ENCODE measurements at regions not wholly inside any gene's neighbourhood (a gene's known extent, or its start where the extent isn't known, plus 50 kb on each side); places are given as distances from the start of the nearest gene placed in this dataset.

GRCh38 chr1:91621907-91622306 is 121.3 kb downstream of the CDC7 start:
- TF ChIP-seq, protein P1, sequence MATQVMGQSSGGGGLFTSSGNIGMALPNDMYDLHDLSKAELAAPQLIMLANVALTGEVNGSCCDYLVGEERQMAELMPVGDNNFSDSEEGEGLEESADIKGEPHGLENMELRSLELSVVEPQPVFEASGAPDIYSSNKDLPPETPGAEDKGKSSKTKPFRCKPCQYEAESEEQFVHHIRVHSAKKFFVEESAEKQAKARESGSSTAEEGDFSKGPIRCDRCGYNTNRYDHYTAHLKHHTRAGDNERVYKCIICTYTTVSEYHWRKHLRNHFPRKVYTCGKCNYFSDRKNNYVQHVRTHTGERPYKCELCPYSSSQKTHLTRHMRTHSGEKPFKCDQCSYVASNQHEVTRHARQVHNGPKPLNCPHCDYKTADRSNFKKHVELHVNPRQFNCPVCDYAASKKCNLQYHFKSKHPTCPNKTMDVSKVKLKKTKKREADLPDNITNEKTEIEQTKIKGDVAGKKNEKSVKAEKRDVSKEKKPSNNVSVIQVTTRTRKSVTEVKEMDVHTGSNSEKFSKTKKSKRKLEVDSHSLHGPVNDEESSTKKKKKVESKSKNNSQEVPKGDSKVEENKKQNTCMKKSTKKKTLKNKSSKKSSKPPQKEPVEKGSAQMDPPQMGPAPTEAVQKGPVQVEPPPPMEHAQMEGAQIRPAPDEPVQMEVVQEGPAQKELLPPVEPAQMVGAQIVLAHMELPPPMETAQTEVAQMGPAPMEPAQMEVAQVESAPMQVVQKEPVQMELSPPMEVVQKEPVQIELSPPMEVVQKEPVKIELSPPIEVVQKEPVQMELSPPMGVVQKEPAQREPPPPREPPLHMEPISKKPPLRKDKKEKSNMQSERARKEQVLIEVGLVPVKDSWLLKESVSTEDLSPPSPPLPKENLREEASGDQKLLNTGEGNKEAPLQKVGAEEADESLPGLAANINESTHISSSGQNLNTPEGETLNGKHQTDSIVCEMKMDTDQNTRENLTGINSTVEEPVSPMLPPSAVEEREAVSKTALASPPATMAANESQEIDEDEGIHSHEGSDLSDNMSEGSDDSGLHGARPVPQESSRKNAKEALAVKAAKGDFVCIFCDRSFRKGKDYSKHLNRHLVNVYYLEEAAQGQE (IDR thresholded peaks at IDR 0.05; ENCODE audit: low read depth) = no peak
- no peak for TF ChIP-seq USF1 (IDR thresholded peaks at IDR 0.05)

GRCh38 chr1:91622616-91623015 is 122.0 kb downstream of the CDC7 start:
- TF ChIP-seq CREB1 (IDR thresholded peaks at IDR 0.05; ENCODE audit: low read depth) (no peak), EP300 (IDR thresholded peaks at IDR 0.05; ENCODE audit: borderline replicate concordance) (no peak), EGR1 (IDR thresholded peaks at IDR 0.05) (no peak), YY1 (IDR thresholded peaks at IDR 0.05; ENCODE audit: low read depth) (no peak), CEBPB (IDR thresholded peaks at IDR 0.05) (no peak), TEAD4 (IDR thresholded peaks at IDR 0.05) (no peak), TCF12 (IDR thresholded peaks at IDR 0.05; ENCODE audit: low read depth) (no peak), ZBTB7A (IDR thresholded peaks at IDR 0.05; ENCODE audit: low read depth) (no peak), USF1 (IDR thresholded peaks at IDR 0.05) (no peak), RAD21 (IDR thresholded peaks at IDR 0.05; ENCODE audit: low read depth) (no peak), FOXM1 (IDR thresholded peaks at IDR 0.05; ENCODE audit: borderline replicate concordance, low read depth) (no peak), TAF1 (IDR thresholded peaks at IDR 0.05; ENCODE audit: low read depth) (no peak), NFIC (IDR thresholded peaks at IDR 0.05) (no peak)
- TF ChIP-seq, protein P1 (IDR thresholded peaks at IDR 0.05; ENCODE audit: low read depth) = no peak

DNA sequence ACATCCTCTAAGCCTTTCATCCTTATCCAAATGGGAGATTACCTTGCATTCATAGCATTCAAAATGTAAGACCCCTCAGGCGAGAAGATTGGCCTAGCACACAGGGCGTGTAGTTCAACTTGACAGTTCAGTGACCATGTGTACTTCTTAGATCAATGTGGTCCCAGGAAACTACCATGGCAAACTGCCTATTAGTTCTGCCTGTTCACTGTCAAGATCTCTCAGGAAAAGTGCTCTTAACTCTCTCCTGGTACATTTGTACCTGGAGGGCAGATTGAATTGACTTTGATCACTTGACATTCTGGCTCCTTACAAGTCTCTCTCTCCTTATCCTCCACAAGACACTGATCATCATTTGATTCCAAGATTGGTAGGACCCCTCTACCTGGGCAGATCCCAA is 122.4 kb downstream of the CDC7 start:
- TF ChIP-seq, protein P1 (IDR thresholded peaks at IDR 0.05; ENCODE audit: low read depth) = no peak
- TF ChIP-seq TEAD4 (IDR thresholded peaks at IDR 0.05) (no peak), RAD21 (IDR thresholded peaks at IDR 0.05; ENCODE audit: low read depth) (no peak)

GRCh38 chr1:91624331-91624730 is 123.7 kb downstream of the CDC7 start:
- TF ChIP-seq EGR1 (IDR thresholded peaks at IDR 0.05) = no peak
- TF ChIP-seq, protein P1 (IDR thresholded peaks at IDR 0.05; ENCODE audit: low read depth) = no peak
- TF ChIP-seq RAD21 (IDR thresholded peaks at IDR 0.05; ENCODE audit: low read depth) = no peak
- no peak for TF ChIP-seq FOXM1 (IDR thresholded peaks at IDR 0.05; ENCODE audit: borderline replicate concordance, low read depth)
- no peak for TF ChIP-seq USF1 (IDR thresholded peaks at IDR 0.05)
- no peak for TF ChIP-seq TCF12 (IDR thresholded peaks at IDR 0.05; ENCODE audit: low read depth)
- no peak for TF ChIP-seq TAF1 (IDR thresholded peaks at IDR 0.05; ENCODE audit: low read depth)
- TF ChIP-seq EP300 (IDR thresholded peaks at IDR 0.05; ENCODE audit: borderline replicate concordance) = no peak
- TF ChIP-seq, protein P2, sequence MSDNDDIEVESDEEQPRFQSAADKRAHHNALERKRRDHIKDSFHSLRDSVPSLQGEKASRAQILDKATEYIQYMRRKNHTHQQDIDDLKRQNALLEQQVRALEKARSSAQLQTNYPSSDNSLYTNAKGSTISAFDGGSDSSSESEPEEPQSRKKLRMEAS (IDR thresholded peaks at IDR 0.05) = no peak
- no peak for TF ChIP-seq CEBPB (IDR thresholded peaks at IDR 0.05)
- TF ChIP-seq NFIC (IDR thresholded peaks at IDR 0.05) = no peak
